DLD1 (cell line): ENCODE measurements at regions not wholly inside any gene's neighbourhood (a gene's known extent, or its start where the extent isn't known, plus 50 kb on each side); places are given as distances from the start of the nearest gene placed in this dataset.

ENCODE experiments used
- in situ Hi-C: cut with HindIII; loops from 2 replicates; pipeline ENCODE4 v1.10.0; 2017; ENCODE audit warnings: low sequenced_read_pairs

DNA sequence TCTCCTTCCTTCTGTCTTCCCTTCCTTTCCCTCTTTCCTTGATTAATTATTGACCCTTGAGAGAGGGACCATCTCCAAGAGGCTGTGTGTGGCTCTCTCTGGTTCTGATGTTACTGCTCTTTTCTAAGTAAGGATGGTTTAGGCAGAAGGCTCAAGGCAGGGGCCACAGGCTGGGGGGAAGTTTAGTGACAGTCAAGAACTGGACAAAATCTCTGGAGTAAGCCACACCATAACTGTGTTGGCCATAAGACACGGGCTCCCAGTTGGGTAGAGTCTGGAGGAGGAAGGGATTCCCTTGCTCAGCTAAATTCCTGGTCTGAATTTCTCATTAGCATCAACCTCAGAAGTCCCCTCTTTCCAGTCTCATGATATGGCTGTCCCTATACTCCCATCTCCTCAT lies 74.7 kb downstream of the BUD13 start:
- in situ Hi-C loops, result no loop called here

DNA sequence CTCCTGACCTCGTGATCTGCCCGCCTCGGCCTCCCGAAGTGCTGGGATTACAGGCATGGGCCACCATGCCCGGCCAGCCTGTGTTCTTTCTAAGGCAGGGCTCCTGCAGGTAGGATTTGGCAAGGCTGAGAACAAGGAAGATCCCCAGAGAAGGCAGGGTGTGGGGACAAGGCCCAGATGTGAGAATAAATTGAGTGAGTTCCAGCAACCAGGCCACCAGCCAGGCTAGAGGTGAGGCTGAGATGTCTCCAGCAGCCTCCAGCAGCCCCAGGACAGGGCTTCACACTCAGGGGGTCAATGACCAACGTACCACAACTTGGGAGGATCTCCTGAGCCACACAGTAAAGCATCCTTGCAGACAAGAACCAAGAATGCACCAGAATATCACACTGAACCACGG lies 75.1 kb downstream of the BUD13 start:
- in situ Hi-C loops, result no loop called here

GRCh38 chr11:116697011-116697410 lies 75.8 kb downstream of the BUD13 start:
- in situ Hi-C loops, result no loop called here

DNA sequence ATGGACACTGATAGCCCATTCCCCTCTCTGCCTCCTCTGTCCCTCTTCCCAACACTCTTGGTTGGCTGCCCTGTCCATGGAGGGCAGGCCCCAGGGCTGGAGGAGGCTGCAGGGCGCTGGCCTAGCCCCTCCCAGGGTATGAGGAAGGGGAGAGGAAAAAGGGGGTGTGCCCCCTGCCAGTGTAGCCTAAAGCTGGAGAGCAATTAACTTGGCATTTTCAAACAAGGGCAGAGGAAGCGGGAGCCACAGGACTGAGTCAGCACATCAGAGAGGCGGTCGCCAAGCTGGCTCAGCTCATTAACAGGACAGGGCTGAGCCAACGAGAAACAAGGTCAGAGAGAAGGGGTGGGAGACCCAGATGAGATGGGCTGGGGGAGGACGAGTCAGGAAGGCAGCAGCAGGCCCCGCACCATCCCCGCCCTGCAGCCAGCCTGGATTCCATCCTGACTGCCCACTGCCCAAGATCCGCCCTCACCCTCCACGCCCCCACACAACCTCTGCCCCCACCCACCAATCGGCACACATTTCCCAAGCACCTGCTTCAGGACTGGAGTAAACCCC lies 76.3 kb downstream of the BUD13 start:
- in situ Hi-C loops, result no loop called here

- in situ Hi-C loops, result no loop called here
Measured at GRCh38 chr11:116695657-116696254, 77.0 kb downstream of the BUD13 start.

GRCh38 chr11:116694815-116695590 lies 77.8 kb downstream of the BUD13 start:
- in situ Hi-C loops, result no loop called here

GRCh38 chr11:116694349-116694725 lies 78.5 kb downstream of the BUD13 start:
- in situ Hi-C loops, result no loop called here

- in situ Hi-C loops, result no loop called here
Measured at GRCh38 chr11:116693593-116694348, 79.0 kb downstream of the BUD13 start.

- in situ Hi-C loops, result no loop called here
Measured at GRCh38 chr11:116693102-116693570, 79.7 kb downstream of the BUD13 start.

DNA sequence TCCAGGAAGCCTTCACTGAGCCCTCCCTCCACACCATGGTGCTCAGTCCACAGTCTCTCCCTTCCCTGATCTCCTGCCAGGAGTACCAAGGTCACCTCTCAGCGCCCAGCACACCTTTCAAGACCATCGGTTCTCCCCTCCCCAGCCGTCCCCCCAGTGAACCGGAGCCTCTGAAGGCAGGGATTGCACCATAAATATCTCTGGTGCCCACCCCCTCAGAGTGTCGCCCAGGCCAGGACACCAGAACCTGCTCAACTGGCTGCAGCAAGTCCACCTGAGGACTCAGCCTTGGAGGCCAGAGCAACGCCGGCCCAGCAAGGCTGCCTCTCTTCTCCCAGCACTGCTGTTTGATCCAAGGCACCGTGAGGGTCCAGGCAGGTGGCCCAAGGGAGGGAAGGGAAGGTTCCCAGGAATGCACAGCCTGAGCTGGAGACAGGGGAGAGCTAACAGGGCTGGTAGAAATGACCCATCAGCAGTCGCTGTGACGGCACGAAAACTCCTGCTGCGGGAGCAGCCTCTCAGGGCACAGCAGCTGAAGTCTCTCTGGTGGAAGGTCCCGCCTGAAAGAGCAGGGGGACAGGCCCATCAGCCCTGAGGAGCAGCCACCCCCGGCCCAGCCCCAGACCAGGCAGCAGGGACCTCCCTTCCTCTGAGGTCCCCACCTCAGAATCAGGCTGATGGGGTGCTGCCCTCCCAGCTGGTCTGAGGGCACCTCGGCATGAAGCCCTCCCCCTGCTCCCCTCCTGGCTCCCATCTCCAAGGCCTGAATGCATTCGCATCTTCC lies 80.3 kb downstream of the BUD13 start:
- in situ Hi-C loops, result no loop called here

DNA sequence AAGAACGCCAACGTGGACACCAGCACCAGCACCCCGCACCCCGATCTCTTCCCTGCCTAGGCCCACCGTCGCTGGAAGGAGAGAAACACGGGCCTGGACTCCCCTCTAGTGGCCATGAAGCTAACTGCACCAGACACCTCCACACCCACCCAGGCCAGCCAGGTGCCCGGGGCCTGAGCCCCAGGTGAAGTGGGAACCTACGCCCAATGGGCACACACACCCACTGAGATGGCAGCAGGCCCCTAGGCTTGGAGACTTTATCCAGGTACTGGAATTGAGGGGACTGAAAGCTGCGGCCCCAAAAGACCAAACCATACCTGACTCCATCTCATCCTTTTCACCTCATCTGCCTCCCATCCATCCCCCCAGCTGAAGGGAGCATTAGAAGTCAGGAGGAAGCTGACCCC lies 81.0 kb downstream of the BUD13 start:
- in situ Hi-C loops, result no loop called here

DNA sequence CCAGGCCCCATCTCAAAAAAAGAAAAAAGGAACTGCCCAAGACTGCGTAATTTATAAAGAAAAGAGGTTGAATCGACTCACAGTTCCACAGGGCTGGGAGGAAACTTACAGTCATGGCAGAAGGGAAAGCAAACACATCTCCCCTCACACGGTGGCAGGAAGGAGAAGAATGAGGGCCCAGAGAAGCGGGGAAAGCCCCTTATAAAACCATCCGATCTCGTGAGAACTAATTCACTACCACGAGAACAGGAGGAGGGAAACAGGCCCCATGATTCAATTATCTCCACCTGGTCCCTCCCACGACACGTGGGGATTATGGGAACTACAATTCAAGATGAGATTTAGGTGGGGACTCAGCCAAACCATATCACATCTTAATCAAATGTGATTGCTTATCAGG lies 82.2 kb downstream of the BUD13 start:
- in situ Hi-C loops, result no loop called here

- in situ Hi-C loops, result no loop called here
Measured at GRCh38 chr11:116689413-116690127, 83.2 kb downstream of the BUD13 start.

DNA sequence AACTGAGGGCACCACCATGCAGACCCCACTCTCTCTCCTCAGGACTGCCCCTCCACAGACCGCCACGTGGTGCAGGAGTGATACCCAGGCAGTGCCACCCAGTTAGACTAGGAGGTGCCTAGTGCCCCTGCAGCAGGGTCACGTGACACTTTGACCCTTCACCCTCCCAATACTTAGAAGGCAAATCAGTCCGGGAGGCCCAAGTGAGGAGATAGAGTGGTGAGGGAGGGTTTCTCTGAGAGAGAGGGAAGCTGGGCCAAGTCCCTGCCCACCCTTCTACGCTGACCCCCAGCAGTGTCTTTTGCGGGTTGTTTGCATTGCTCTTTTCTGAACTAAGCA lies 84.6 kb downstream of the BUD13 start:
- in situ Hi-C loops, result no loop called here

DNA sequence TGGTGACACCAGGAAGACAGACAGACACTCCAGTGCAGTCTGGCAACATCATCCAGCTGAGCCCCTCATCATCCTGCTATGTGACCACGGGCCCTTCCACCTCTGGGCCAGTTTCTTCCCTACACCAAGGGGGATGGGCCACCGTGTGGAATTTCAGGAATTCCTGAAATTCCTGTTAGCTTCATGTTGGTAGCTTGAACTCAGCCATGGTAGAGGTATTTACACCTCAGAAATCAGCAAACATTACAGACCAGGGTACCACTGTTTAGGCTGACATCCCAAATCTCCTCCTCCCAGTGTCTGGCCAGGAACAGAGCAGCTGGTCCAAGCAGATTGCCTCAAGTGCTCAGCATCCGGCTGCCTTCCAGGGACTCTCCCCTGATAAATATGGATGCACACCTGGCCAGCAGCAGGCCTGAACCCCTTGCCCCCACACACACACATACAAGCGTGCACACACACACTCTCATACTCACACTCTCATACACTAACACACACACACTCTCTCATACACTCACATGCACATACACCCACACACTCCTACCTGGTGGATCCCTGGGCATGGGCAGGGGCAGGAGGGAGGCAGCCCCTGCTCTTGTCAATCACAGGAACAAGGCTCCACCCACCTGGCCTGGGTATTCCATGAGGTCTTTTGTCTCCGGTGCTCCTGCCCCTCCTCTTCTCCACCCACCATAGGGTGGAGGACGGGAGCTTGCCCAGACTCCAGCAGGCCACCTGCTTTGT lies 85.2 kb downstream of the BUD13 start:
- in situ Hi-C loops, result no loop called here

GRCh38 chr11:116686866-116687265 lies 85.9 kb downstream of the BUD13 start:
- in situ Hi-C loops, result no loop called here

GRCh38 chr11:116683982-116684381 lies 88.8 kb downstream of the BUD13 start:
- in situ Hi-C loops, result no loop called here

DNA sequence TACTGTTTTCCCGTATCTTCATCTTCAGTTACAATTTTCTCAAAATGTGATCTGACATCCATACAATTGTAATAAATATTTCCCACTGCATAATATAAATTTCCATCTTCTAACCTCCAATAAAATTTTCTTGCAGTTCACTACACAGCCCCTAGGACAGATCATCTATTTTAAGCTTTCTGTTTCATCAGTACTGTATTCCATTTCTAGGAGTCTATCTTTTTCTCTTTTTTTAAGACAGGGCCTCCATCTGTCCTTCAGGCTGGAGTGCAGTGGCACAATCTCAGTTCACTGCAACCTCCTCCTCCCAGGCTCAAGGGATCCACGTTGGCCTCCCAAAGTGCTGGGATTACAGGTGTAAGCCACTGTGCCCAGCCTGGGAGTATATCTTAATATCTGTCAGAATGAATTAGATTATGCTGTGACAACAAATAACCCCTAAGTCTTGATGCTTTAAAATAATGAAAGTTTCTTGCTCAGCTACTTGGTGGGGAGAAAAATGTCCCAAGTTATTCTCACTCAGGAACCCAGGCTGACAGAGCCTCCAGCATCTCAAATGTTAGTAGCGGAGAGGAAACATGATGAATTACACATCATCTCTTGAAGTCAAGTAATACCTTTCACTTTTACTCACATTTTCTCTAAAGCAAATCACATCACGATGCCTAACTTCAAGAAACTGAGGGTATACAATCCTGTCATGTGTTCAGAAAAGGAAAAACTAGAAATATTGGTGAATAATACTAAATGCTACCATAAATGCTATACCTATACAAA lies 92.2 kb downstream of the BUD13 start:
- in situ Hi-C loops, result no loop called here

GRCh38 chr11:116678887-116679286 lies 93.9 kb downstream of the BUD13 start:
- in situ Hi-C loops, result no loop called here
